Right hindlimb (tissue), 1 donor: ENCODE measurements at regions not wholly inside any gene's neighbourhood (a gene's known extent, or its start where the extent isn't known, plus 50 kb on each side); places are given as distances from the start of the nearest gene placed in this dataset.
"Not testable (repeated sequence)": the region's sequence is repeated elsewhere in the genome, so short reads cannot be mapped to it uniquely, and the experiment has no call there.

Experiments
- DNase-seq: peaks from one replicate; pipeline ENCODE4 v3.0.0-alpha.2; 2018

DNA sequence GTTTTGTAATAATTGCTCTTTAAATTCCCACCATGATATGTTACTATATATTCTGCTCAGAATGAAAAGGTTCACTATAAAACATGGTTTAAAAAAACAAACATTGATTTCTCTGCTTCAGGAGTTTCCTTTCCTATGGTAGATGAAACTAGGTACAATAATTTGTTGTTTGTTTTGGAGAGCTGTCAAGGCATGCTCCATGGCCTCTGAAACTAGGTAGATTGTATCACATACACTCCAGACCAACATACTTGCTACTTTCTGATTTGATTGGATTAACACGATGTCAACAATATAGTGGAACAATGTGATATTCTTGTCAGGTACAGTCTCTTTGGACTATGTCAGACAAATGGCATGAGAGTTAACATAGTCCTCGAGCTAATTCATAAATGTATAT, 452.7 kb upstream of the CDH9 start:
- no peak for DNase-seq

DNA sequence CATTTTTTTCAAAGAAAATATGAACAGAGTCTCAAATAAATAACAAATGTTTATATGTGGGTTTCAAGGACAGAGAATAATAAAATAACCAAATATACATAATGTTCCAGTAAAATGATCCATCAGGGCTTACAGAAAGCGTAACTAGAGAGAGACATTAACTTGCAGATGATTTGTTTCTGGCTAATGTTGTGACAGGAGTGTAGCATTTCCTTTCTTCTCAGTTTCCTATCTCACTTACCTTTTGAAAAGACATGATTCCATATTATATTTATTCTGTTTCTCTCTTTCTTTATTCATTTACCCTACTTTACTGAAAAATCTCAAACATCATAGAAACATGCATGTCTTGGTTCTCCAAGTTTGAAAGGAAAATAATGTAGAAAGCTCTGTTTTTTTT, 451.3 kb upstream of the CDH9 start:
- no peak for DNase-seq

GRCh38 chr5:27482663-27483062, 444.3 kb upstream of the CDH9 start:
- no peak for DNase-seq

- no peak for DNase-seq
These were observed 441.5 kb upstream of the CDH9 start for GRCh38 chr5:27479859-27480258.

GRCh38 chr5:27477550-27477949, 439.2 kb upstream of the CDH9 start:
- no peak for DNase-seq

DNA sequence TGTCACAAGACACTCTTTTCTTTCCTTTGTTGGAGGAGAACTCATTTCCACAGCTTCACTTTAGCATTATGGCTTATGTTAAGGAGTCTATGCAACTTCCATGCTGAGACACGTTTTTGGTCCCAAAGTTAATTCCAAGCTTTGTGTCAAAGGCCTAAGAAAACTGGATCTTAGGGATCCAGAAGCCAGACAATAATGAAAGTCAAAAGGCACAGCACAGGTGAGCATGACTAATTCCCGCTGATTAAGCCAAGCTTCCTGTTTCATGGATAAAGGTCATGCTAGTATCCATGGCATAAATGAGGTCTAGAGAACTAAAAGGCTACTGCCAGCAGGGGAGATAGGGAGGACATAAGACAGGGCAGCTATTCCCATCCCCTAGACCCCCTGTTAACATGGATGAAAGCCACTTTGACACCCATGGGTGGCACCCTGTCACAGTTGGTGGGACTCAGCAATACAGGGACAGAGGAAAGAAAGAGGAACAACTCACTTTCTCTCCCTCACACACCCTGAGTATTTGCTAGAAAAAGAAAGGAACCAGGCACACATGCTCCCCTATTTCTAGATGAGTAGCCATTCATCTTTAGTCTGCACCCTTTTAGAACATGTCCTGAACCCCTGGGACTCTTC, 438.1 kb upstream of the CDH9 start:
- DNase-seq, result no peak

DNA sequence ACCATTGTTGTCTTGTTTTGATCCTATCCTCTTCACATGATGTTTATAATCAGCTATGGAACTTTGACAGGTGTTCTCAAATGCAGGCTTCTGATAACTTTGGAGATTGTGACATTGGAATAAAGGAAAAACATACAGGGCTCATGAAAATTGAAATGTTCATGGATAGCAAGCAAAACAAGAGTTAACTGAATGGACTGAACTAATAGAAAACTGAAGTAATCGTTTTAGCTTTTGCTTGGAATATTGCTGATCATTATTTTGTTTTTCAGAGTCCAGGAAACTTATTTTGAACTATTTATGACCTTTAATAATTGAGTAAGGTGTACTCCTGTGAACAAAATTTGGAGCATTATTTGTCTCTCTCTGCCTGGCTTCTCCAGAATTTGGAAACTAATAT, 436.7 kb upstream of the CDH9 start:
- DNase-seq, result no peak

- no peak for DNase-seq
These were observed 436.0 kb upstream of the CDH9 start for GRCh38 chr5:27474395-27474794.

- DNase-seq, result no peak
These were observed 435.6 kb upstream of the CDH9 start for GRCh38 chr5:27474047-27474309.

DNA sequence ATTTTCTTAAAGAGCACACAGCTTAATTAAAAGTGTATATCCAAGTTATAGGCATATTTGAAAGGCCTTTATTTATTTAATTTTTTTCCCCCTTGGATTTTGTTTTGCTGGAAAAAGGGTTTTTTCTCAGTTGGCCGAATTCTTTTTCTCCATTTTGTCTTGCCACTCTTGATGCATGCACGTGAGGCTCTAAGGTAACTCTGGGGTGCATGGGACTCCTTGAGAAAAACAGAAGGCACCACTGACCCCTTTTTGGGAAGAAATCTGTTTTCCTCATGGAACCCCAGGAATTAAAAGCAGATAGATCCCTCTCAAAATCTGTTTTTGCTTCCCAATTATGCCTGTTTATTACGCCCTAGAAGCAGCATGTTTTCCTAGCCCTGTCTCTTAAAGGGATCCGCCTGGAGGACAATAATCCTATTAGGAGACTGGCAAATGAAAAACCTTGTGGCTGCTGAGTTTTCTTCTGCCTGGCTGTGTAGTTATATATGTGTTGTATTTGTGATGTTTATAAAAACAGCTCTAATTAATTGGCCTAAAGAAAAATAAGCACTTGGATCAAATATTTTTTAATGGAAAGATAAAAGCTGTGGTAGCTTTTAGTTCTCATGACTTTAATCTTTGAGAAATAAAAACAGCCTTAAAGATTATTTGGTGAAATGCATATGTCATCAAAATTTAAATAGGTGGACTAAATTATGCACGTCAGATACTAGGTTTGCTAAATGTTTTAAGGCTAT, 435.1 kb upstream of the CDH9 start:
- DNase-seq, result no peak

DNA sequence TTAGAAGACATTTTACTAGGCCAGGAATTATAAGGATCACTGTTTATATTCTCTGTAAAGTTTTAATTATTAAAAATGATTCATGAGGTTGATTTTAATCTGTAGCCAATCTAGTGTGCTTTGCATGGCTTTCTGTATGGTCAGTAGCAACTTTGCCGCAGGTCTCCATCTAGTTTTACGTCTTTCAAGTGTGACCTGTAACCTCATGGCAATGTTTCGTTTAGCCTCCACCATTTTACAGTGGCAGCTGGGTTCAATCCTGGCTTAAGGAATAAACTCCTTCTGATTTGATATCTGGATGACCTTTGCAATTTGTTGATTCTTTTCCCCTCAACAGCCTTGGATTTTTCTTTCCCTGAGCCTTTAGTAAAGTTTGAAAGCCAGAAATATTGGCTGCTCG, 434.5 kb upstream of the CDH9 start:
- DNase-seq, result no peak

DNA sequence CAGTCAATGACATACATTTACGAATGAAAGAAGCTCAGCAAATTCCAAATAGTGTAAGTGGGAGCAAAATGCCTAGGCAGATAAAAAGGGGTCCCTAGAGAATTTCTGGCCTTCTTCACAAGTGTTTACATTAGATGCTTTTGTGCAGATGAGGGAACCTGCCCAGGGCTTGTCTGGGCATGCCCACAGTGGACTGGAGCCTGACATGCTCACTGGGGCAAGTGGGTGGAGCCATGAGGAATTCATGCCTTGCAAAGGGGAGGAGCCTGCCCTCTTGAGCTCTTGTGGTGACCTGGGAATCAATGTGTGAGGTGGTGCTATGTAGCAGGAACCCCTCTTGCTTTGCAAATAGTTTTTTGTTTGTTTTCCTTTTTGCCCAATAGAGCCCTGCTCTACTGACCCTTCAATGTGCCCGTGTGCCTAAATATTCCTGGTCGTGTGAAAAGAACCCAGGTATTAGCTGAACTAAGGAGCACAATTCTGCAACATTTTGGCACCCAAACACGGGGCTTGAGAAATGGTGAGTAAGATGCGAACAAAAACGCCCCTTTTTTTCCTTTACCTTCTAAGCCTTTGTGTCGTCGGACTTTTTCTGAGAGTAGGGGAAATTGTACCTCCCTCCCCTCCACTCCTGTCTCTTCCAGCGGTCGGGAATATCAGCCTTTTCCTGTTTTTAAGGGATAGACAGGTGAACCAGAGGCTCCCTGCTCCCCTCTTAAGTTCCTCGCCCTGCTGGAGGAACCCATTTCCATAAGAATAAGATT, 433.8 kb upstream of the CDH9 start:
- no peak for DNase-seq

DNA sequence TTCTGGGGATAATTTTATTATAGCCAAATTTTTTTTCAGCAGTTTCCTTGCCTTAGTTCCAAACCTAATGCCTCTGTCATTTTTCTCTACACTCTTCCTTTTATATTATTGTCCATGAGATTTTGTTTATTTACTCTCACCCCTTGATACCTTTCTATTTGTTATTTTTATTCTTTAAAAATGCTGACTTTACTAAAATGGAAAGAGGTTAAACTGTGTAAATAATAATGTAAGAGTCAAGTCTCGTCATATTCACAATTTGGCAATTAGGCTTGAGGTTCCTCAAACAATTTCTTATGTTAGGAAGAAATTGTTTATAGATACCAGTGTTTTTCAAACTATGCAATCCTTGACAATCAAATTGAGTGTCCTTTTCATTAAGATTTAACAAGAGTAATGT, 428.6 kb upstream of the CDH9 start:
- no peak for DNase-seq

GRCh38 chr5:27465140-27465539, 426.8 kb upstream of the CDH9 start:
- DNase-seq, result no peak

DNA sequence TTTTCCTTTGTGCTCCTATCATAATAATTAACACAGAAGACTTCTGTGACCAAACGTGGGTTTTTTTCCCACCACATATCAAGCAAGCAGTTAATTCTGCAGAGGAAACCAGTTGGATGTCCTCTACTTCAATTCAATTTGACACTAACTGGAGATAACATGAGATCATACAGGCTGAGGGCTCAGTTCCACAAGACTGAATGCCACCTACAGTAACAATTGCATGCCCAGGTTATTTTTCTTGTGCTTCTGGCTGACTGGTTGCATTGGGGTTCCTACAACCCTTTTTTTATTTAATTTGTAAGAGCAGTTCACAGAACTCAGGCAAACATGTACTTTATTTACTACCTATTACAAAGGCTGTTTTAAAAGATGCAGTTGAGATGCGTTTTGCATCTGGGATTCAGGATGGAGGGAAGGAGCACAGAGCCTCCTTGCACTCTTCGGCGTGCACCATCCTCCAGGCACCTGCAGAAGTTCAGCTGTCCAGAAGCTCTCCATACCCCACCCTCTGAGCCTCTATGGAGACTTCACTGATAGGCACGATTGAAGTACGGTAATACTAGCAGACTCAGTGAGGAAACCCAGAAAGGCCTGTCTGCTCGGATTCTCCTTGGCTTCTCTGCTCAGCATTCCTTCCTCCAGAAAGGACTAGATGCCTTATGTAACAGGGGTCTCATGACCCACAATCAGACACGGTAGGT, 425.2 kb upstream of the CDH9 start:
- DNase-seq, result no peak

GRCh38 chr5:27462936-27463335, 424.6 kb upstream of the CDH9 start:
- DNase-seq, result no peak

DNA sequence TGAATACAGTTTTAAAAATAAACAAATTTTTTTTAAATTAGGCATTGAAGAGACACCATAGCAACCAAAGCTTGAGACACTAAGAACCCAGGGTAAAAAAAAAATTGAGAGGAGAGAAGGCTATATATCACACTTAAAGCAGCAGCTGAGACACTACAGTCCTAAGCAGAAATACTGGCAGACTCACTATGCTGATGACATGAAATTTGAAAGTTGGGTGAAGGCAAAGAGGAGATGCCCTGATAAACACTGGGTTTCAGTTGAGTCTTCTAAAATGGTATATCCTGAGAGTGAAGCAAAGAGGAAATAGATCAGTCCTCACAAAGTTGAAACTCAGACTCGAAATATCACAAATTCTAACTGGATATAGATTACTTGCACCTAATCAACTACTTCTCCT, 419.9 kb upstream of the CDH9 start:
- no peak for DNase-seq

DNA sequence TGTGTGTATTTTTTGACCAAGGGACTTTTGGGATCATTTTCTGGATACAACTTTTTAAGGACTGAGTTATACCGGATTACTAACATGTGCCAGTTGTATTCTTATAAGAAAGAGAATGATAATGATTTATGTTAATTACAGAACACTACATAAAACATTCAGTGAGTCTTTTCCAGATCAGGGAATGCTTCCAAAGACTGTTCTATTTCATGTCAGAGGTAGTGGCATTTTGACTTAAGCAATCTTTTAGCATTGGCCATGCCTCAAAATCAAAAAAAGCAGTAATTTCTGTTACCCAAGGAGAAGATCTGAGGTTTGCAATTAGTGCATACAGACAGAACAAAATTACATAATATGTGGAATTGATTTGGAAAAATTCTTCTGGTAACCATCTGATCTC, 413.0 kb upstream of the CDH9 start:
- no peak for DNase-seq

DNA sequence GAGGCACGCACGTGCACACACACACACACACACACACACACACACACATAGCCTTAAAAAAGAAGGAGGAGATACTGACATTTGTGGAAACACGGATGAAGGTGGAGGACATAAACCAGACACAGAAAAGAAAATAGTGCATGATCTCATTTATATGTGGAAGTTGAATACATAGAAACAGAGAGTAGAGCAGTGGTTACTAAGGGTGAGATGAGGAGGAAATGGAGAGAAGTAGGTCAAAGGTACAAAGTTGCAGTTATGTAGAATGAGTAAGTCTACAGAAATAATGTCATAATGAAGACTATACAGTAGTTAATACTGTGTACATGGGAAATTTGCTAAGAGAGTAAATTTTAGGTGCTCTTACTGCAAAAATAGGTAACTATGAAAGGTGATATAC, 412.2 kb upstream of the CDH9 start:
- no peak for DNase-seq

DNA sequence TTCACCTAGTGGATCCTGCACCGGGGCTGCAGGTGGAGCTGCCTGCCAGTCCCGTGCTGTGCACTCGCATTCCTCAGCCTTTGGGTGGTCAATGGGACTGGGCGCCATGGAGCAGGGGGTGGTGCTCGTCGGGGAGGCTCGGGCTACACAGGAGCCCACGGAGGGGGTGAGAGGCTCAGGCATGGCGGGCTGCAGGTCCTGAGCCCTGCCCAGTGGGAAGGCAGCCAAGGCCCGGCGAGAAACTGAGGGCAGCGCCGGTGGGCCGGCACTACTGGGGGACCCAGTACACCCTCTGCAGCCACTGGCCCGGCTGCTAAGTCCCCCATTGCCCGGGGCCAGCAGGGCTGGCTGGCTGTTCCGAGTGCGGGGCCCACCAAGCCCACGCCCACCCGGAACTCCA, 401.0 kb upstream of the CDH9 start:
- DNase-seq, result not testable (repeated sequence)

GRCh38 chr5:27437594-27438200, 399.3 kb upstream of the CDH9 start:
- DNase-seq, result no peak

DNA sequence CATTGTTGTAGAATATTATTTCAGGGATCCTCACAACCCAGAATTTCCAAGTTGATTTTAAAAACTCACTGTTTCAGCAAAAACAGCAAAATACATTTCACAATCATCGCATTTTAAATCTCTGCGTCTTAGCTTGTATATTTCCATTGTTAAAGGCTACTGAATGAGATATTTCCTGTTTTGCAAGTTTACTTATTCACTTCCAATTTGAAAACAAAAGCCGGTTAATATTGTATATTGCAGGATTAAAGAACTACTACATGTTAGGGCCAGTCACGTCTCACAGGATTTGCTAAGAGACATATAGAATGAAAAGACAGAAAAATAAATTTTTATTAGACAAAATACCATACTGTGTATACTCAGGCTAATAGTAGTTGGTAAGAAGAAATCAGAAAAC, 395.9 kb upstream of the CDH9 start:
- DNase-seq, result no peak

GRCh38 chr5:27414099-27414498, 375.7 kb upstream of the CDH9 start:
- DNase-seq, result no peak
